ENCODE measurements at regions not wholly inside any gene's neighbourhood (a gene's known extent, or its start where the extent isn't known, plus 50 kb on each side); places are given as distances from the start of the nearest gene placed in this dataset.

DNA sequence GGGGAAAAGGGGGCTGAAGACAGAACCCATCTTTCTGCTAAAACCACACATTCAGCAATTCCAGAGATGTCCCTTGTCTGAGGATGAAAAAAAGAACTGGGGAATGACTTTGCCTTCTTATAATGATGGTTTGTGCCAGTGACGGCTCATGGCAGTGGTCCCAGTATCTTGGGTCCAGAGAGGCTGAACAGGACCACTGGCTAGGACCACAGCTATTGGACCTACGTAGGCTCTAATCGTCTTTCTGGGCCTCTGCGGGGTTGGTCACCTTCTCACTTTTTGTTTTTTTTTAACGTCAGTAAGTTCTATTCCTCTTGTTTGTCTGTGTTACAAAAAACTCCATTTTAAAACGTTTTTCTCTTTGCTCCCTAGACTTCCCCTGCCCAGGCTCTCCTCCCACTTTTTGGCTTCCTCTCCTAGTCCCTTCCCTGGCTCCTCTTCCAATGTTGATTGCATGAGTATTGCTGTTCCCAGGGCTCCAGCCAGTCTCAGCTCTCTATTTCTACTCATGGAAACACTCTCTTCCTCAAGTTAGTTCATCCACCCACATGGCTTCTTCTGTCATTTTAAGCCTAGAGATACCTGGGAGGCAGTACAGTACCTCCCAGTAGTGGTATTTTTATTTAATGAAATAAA, 52.6 kb upstream of the STX18 start:
- no peak for ATAC-seq
- no peak for DNase-seq (ENCODE audit: low spot score)
- intact Hi-C loops (cut with DNase I), result no loop called here

GRCh38 chr4:4593596-4594284, 51.9 kb upstream of the STX18 start:
- no peak for ATAC-seq

DNA sequence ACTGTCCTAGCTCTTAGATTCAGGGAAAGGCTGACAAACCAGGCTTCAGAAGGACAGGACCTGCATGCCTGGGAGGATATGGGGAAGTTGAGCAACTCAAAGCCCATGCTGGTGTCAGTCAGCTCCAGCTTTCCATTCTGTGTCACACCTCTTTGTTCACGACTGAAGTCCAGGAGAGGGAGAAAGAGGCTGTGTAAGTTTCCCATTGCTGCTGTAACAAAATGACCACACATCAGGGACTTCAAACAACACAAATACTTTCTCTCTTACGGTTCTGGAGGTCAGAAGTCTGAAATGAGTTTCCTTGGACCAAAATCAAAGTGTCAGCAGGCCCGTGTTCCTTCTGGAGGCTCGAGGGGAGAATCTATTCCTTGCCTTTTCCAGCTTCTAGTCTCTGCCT, 50.6 kb upstream of the STX18 start:
- DNase-seq (ENCODE audit: low spot score) (no peak), ATAC-seq (no peak)
- intact Hi-C loops (cut with DNase I), result no loop called here

More at GRCh38 chr4:4593596-4594284, 51.9 kb upstream of the STX18 start:
- intact Hi-C loops (cut with DNase I), result no loop called here
- DNase-seq (ENCODE audit: low spot score), result no peak
